HAP-1 (cell line): ENCODE measurements at regions not wholly inside any gene's neighbourhood (a gene's known extent, or its start where the extent isn't known, plus 50 kb on each side); places are given as distances from the start of the nearest gene placed in this dataset.

Source experiments
- DNase-seq, 2 experiments: peaks; one replicate each; pipeline ENCODE4 v3.0.0-alpha.2; 2016 to 2020; ENCODE audit warnings: low spot score in 2 of 2
- H3K27me3 ChIP-seq: fragments of 250-450 bp; sonication (Bioruptor Pico); 2 replicates; pipeline ENCODE4 v1.5.1; 2020; ENCODE audit warnings: low read depth, mild to moderate bottlenecking, moderate library complexity
- H3K36me3 ChIP-seq: fragments of 250-450 bp; sonication (Bioruptor Pico); replicated peaks from 2 replicates; pipeline ENCODE4 v1.5.1; 2020; ENCODE audit warnings: mild to moderate bottlenecking
- H3K4me1 ChIP-seq: fragments of 250-450 bp; sonication (Bioruptor Pico); 2 replicates; pipeline ENCODE4 v1.5.1; 2020; ENCODE audit warnings: mild to moderate bottlenecking
- H3K4me3 ChIP-seq: fragments of 250-450 bp; sonication (Bioruptor Pico); 2 replicates; pipeline ENCODE4 v1.5.1; 2020; ENCODE audit warnings: mild to moderate bottlenecking, moderate library complexity
- H3K9me3 ChIP-seq: fragments of 250-450 bp; sonication (Bioruptor Pico); 2 replicates; pipeline ENCODE4 v1.5.1; 2020; ENCODE audit warnings: mild to moderate bottlenecking, moderate library complexity
- in situ Hi-C: fragments of 300-500 bp; cut with MboI; formaldehyde crosslinking; loops from 3 replicates; pipeline ENCODE4 v1.14.3; 2020; ENCODE audit warnings: low sequenced_read_pairs, inconsistent platforms, mixed read lengths

GRCh38 chr2:216923706-216924105, 63.8 kb upstream of the TNP1 start:
- in situ Hi-C loops, result no loop called here
- no peak for DNase-seq
- Histone ChIP-seq H3K4me1 (no peaks in the 10 kb centered on the region), H3K4me3 (no peak overlapping the region), H3K27me3 (no peaks in the 10 kb centered on the region), H3K36me3 (no peaks in the 10 kb centered on the region), H3K9me3 (no peaks in the 10 kb centered on the region)

GRCh38 chr2:216922175-216922780, 62.4 kb upstream of the TNP1 start:
- Histone ChIP-seq H3K36me3 (no peaks in the 10 kb centered on the region), H3K4me1 (no peaks in the 10 kb centered on the region), H3K9me3 (no peaks in the 10 kb centered on the region), H3K4me3 (no peak overlapping the region), H3K27me3 (no peaks in the 10 kb centered on the region)
- in situ Hi-C loops, result no loop called here
- peak; percentile 32 to 35 for DNase-seq

- no peak for DNase-seq
- Histone ChIP-seq H3K36me3 (no peaks in the 10 kb centered on the region), H3K4me1 (no peaks in the 10 kb centered on the region), H3K27me3 (no peaks in the 10 kb centered on the region), H3K9me3 (no peaks in the 10 kb centered on the region), H3K4me3 (no peak overlapping the region)
- in situ Hi-C loops, result no loop called here
These were observed 61.1 kb upstream of the TNP1 start for GRCh38 chr2:216920937-216921456.

GRCh38 chr2:216920143-216920876, 60.4 kb upstream of the TNP1 start:
- in situ Hi-C loops, result no loop called here
- H3K36me3 ChIP-seq, result no peaks in the 10 kb centered on the region
- no peak overlapping the region for H3K4me3 ChIP-seq
- H3K9me3 ChIP-seq, result no peaks in the 10 kb centered on the region
- no peak for DNase-seq
- no peaks in the 10 kb centered on the region for H3K4me1 ChIP-seq
- H3K27me3 ChIP-seq, result no peaks in the 10 kb centered on the region

- H3K27me3 ChIP-seq, result no peaks in the 10 kb centered on the region
- H3K4me3 ChIP-seq, result no peak overlapping the region
- in situ Hi-C loops, result no loop called here
- H3K36me3 ChIP-seq, result no peaks in the 10 kb centered on the region
- no peaks in the 10 kb centered on the region for H3K4me1 ChIP-seq
- no peak for DNase-seq
- 0 out of 2 replicates have a peak, but pooled peaks cover 3% of the 10 kb centered on the region for H3K9me3 ChIP-seq
These were observed 58.3 kb upstream of the TNP1 start for GRCh38 chr2:216918088-216918680.

GRCh38 chr2:216916956-216917650, 57.2 kb upstream of the TNP1 start:
- H3K9me3 ChIP-seq, result 0 out of 2 replicates have a peak, but pooled peaks cover 3% of the 10 kb centered on the region
- in situ Hi-C loops, result no loop called here
- H3K4me1 ChIP-seq, result no peaks in the 10 kb centered on the region
- DNase-seq, result no peak
- no peaks in the 10 kb centered on the region for H3K27me3 ChIP-seq
- no peak overlapping the region for H3K4me3 ChIP-seq
- no peaks in the 10 kb centered on the region for H3K36me3 ChIP-seq

GRCh38 chr2:216915557-216916150, 55.8 kb upstream of the TNP1 start:
- Histone ChIP-seq H3K4me3 (no peak overlapping the region), H3K36me3 (no peaks in the 10 kb centered on the region), H3K9me3 (0 out of 2 replicates have a peak, but pooled peaks cover 3% of the 10 kb centered on the region), H3K27me3 (no peaks in the 10 kb centered on the region), H3K4me1 (no peaks in the 10 kb centered on the region)
- no peak for DNase-seq
- in situ Hi-C loops, result no loop called here

GRCh38 chr2:216914491-216914890, 54.6 kb upstream of the TNP1 start:
- Histone ChIP-seq H3K36me3 (no peaks in the 10 kb centered on the region), H3K9me3 (0 out of 2 replicates have a peak, but pooled peaks cover 3% of the 10 kb centered on the region), H3K4me3 (no peak overlapping the region), H3K4me1 (no peaks in the 10 kb centered on the region), H3K27me3 (no peaks in the 10 kb centered on the region)
- in situ Hi-C loops, result no loop called here
- no peak for DNase-seq

GRCh38 chr2:216911886-216912285, 52.0 kb upstream of the TNP1 start:
- H3K9me3 ChIP-seq, result 0 out of 2 replicates have a peak, but pooled peaks cover 3% of the 10 kb centered on the region
- no peaks in the 10 kb centered on the region for H3K27me3 ChIP-seq
- in situ Hi-C loops, result no loop called here
- H3K4me3 ChIP-seq, result no peak overlapping the region
- H3K36me3 ChIP-seq, result no peaks in the 10 kb centered on the region
- no peaks in the 10 kb centered on the region for H3K4me1 ChIP-seq
- no peak for DNase-seq

GRCh38 chr2:216911008-216911407, 51.1 kb upstream of the TNP1 start:
- Histone ChIP-seq H3K4me3 (no peak overlapping the region), H3K27me3 (no peaks in the 10 kb centered on the region), H3K36me3 (no peaks in the 10 kb centered on the region), H3K9me3 (0 out of 2 replicates have a peak, but pooled peaks cover 3% of the 10 kb centered on the region), H3K4me1 (no peaks in the 10 kb centered on the region)
- DNase-seq, result no peak
- in situ Hi-C loops, result no loop called here

- Histone ChIP-seq H3K4me1 (no peaks in the 10 kb centered on the region), H3K9me3 (no peaks in the 10 kb centered on the region), H3K36me3 (no peaks in the 10 kb centered on the region), H3K27me3 (no peaks in the 10 kb centered on the region), H3K4me3 (no peak overlapping the region)
- in situ Hi-C loops, result no loop called here
- DNase-seq, result no peak
These were observed 49.8 kb upstream of the TNP1 start for GRCh38 chr2:216909541-216910210.
